ENCODE measurements at regions not wholly inside any gene's neighbourhood (a gene's known extent, or its start where the extent isn't known, plus 50 kb on each side); places are given as distances from the start of the nearest gene placed in this dataset.

GRCh38 chr2:47299555-47299954, 69.6 kb upstream of the EPCAM start:
- TF ChIP-seq TOX (CRISPR knock-in tag; IDR thresholded peaks at IDR 0.05; ENCODE audit: borderline replicate concordance) (no peak), RARB (CRISPR knock-in tag; IDR thresholded peaks at IDR 0.05) (no peak), CSRNP3 (CRISPR knock-in tag; IDR thresholded peaks at IDR 0.05) (no peak), ZNF70 (CRISPR knock-in tag; IDR thresholded peaks at IDR 0.05) (no peak), CREB5 (CRISPR knock-in tag; IDR thresholded peaks at IDR 0.05; ENCODE audit: low read depth) (no peak), ZNF565 (CRISPR knock-in tag; conservative IDR thresholded peaks at IDR 0.05; ENCODE audit: low read depth) (no peak), ESRRG (CRISPR knock-in tag; IDR thresholded peaks at IDR 0.05) (no peak), GLIS3 (CRISPR knock-in tag; IDR thresholded peaks at IDR 0.05) (no peak), ZC3H10 (CRISPR knock-in tag; IDR thresholded peaks at IDR 0.05) (no peak), BACH2 (CRISPR knock-in tag; IDR thresholded peaks at IDR 0.05; ENCODE audit: borderline replicate concordance) (no peak), POU6F1 (CRISPR knock-in tag; IDR thresholded peaks at IDR 0.05; ENCODE audit: borderline replicate concordance, low read depth) (no peak), ZNF8 (CRISPR knock-in tag; IDR thresholded peaks at IDR 0.05) (no peak)
- TF ChIP-seq, protein P1, sequence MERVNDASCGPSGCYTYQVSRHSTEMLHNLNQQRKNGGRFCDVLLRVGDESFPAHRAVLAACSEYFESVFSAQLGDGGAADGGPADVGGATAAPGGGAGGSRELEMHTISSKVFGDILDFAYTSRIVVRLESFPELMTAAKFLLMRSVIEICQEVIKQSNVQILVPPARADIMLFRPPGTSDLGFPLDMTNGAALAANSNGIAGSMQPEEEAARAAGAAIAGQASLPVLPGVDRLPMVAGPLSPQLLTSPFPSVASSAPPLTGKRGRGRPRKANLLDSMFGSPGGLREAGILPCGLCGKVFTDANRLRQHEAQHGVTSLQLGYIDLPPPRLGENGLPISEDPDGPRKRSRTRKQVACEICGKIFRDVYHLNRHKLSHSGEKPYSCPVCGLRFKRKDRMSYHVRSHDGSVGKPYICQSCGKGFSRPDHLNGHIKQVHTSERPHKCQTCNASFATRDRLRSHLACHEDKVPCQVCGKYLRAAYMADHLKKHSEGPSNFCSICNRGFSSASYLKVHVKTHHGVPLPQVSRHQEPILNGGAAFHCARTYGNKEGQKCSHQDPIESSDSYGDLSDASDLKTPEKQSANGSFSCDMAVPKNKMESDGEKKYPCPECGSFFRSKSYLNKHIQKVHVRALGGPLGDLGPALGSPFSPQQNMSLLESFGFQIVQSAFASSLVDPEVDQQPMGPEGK (CRISPR knock-in tag; IDR thresholded peaks at IDR 0.05; ENCODE audit: borderline replicate concordance): no peak
